ENCODE measurements at regions not wholly inside any gene's neighbourhood (a gene's known extent, or its start where the extent isn't known, plus 50 kb on each side); places are given as distances from the start of the nearest gene placed in this dataset.
"Not testable (repeated sequence)": the region's sequence is repeated elsewhere in the genome, so short reads cannot be mapped to it uniquely, and the experiment has no call there.

DNA sequence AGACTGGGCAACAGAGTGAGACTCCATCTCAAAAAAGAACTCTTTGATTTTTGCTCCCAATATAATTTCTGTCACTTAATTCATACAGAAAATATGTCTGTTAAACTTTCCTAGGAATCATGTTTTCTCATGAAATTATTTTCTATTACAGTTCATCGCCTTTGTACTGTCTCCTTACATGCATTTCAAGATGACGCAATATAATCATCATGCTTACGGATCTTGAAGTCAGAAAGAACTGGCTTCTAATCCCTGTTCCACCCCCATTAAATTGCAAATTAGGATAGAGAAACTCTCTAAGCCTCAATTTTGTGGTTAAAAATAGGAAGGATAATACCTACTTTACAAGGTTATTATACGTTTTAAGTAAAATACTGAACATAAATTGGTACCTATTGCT, 467.6 kb upstream of the SMIM21 start:
- no peak for DNase-seq

DNA sequence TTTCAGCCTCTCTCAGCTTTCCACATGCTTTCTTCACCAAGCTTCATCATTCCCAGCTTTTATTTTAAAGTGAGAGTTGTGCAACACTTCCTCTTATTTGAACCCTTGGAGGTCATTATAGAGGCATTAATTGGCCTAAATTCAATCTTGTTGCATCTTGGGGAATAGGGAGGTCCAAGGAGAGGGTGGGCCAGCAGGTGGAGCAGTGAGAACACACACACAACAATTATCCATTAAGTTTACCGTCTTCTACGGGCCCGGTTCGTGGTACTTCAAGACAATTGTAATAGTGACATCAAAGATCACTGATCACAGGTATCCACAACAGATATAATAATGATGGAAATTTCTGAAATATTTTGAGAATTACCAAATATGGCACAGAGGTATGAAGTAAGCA, 457.2 kb upstream of the SMIM21 start:
- no peak for DNase-seq

DNA sequence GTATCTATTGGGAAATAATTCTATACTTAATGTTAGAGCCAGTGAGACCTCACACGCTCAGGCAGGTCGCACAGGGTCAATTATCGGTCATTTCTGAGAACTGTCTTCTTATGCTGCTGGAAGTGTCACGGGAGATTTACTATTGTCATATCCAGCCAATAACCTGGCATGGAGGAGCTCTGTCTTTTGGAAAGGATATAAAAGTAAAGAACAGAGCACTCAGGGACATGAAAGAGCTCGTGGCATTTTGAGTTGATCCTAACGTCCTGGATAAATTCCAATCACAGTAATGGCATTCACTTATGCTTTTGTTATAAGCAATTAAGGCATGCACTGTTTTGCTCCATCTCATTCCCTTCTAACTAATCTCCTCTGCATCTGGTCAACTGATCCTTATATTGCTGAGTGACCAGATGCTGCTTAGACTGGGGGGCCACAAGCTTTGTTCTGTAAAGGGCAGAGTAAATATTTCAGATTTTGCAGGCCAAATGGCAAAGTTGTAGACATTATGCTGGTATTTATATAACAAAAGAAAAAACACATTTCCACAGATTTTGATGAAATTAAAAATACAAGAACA, 453.5 kb upstream of the SMIM21 start:
- no peak for DNase-seq

DNA sequence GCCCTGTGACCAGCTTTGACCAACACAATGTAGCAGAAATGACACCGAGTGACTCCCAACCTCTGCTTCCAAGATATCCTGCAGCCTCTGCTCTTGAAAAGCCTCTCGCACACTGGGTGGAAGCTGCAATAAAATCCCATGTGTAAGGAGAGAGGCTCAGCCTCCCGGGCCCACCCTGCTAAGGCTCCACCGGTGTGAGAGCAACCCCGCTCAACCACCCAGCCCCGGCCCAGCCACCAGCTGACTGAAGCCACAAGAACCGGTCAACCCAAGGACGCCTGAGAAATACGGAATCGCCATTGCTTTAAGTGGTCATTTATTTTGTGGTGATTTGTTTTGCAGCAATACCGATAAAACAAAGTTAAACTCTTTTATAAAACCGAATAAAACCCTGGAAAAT, 452.8 kb upstream of the SMIM21 start:
- DNase-seq, result no peak

DNA sequence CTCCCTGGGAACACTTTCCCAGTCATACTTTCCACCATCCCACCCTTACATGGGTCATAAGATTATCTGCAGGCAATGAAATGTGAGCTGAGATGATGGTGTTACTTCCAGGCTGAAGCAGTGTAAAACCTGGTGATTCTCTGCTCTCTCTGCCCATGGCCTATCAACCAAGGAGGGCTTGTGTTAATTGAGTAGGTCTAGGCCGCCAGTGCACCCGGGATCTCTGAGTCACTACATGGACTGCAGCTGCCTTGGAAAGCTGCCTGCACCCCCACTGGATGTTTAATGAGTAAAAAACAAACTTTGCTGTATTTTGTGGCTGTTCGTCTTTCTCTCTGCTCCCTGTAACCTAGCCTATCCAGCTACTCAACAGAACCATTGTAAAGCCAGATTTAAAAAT, 451.7 kb upstream of the SMIM21 start:
- no peak for DNase-seq

DNA sequence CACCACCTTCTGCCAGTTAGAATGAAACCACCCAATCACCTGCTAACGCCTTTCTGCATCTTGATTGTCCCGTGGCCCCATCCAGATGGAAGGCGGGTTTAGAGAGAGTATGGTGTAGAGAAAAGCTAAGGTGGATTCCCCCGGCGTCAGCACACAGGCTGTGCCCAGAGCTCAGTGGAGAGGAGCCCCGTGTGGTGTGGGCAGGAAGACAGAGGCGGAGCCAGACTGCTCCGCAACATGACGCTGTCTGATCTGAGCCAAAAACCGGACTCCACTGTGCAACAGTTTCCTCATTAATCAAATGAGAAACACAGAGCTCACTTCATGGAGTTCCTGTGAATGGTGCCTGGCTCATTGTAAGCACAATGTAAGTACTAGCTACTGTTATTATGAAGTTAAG, 448.1 kb upstream of the SMIM21 start:
- no peak for DNase-seq

DNA sequence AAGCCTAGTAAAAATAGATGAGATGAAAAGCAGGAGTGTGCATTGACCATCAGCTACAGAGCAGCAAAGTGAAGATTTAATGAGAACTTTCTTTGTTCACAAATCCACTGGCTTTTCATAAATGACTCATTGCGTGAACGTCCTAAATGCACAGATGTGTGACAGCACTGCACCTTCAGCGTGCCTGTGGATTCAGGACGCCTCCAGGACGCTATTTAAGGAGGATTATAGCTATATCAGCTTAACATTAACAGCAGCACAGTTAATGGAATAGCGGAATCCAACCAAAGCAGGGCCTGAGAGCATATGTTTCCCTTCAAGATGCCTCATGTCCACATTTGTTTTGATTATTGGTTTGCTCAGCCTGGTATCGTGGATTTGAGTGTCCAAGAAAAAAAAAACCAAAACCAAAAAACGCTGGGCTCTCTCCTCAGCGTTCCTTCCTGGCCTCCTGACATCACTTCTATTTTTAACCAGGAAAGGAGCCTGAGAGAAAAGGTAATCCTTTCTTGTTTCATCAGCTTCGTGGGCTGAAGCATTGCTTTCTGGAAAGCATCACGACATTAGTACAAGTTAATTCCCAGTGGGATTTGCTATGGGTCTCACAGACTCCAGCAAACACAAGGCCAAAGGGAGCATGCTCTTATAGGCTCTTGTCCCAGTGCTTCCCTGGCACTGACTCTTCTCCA, 447.0 kb upstream of the SMIM21 start:
- DNase-seq, result no peak

DNA sequence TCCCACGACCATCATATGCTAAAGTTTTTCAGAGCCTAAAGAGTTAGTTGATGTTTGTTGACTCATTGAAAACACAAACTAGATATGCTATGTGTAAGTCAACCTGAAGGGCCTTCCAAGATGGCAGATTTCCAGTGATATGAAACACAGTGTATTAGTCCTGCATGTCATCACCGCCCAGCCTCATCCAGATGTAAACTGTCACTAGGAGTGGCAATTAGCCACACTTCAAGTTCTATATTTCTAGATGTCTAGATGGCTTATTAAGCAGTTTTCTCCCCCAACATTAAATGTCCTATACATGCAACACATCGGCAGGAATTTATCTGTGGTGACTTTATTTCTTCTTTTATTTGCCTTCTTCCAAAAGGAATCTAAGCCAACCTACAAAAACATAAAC, 444.1 kb upstream of the SMIM21 start:
- DNase-seq, result no peak

DNA sequence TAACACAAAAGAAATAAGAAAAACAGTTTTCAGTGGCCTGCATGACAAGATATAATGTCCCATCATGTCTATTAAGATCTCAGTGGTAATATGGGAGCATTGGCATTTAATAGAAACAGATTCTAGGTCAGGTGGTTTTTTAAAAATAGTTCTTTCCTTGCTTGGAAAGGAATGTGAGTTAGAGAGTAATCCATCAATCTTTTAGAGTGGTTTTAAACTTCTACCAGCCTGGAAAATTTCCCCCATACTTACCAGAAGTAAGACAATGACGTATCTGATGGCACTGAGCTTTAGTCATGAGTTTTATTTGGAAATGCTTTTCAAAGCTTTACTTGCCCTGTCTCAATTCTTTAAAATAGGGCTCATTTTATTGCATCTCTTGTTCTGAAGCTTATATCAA, 441.7 kb upstream of the SMIM21 start:
- no peak for DNase-seq

DNA sequence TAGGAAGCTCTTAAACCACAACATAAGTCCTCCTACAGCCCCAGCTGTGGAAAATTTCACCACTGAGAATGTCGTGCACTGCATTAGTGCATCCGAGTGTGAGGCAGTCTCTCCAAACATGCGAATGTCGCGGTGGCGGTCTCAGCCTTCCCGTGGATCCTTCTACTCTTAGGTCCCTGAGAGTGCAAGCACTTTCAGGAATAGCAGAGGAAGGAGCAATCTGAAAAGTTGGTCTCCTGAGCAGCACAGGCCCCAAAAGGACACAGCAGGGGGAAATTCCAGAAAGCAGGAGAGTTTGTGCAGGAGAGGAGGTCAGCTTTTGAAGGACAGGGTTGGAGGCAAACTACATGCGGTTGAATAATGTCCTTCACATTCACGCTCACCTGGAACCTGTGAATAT, 440.5 kb upstream of the SMIM21 start:
- no peak for DNase-seq

DNA sequence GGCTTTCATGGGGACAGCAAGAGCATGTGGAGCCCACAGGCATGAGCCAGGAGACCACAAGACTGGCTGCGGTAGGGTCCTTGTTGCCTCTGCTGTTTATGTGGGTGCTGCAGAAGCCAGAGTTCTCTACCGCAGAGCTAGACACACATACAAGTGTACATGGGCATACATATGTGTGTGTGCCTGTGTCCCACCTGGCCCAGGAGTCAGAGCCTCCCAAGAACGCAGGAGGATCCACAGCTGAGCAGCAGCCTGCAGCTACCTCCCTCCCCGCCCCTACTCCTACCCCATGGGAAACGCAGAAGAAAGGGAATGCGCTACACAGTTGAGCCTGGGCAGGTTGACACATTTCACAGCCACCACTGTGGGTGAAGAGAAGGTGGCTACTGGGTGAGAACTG, 438.1 kb upstream of the SMIM21 start:
- no peak for DNase-seq

DNA sequence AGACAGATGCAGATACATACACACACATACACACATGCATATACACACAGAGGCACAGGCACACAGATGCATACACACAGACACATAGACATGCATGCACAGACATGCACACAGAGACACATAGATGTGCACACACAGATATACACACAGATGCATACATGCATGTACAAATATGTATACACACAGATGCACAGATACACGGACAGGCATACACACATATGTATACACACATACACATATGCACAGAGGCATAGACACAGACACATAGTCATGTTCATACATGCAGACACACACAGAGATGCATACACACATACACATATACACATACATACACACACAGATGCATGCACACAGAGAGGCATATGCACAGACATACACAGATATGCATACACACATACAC, 437.3 kb upstream of the SMIM21 start:
- DNase-seq, result no peak

DNA sequence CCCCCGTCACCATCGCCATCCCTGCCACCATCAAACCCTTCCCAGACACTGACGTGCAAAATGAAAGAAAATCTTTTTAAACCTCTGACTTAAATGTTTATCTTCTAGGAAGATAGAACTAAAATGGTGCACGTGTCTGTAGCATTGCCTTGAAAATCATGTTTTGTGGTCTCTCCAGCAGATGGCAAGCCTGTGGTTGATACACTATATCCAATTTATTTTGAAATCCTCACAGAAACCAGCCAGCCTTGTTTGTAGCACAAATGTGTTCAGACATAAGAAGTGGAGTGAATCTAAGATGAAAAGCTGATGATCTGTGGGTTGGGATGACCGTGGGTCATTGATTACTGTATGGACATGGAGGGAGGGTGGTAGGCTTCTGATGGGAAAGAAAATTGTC, 436.2 kb upstream of the SMIM21 start:
- no peak for DNase-seq

DNA sequence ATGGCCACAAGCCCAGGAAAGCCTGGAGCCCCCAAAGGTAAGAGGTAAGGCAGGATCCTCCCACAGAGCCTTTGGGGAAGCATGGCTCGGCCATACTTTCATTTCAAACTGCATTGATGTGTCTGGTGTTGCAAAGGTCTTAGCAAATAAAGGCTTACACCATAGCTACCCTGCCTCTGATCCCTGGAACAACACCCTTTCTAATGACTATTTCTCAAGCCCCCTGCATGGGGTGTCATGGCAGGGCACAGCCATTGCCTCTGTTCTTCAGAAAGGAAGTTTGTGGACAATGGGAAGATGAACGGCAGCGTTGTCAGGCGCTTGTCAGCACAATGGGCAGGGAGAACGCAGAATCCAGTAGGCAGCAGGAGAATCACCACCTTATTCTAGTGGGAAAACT, 435.0 kb upstream of the SMIM21 start:
- no peak for DNase-seq

DNA sequence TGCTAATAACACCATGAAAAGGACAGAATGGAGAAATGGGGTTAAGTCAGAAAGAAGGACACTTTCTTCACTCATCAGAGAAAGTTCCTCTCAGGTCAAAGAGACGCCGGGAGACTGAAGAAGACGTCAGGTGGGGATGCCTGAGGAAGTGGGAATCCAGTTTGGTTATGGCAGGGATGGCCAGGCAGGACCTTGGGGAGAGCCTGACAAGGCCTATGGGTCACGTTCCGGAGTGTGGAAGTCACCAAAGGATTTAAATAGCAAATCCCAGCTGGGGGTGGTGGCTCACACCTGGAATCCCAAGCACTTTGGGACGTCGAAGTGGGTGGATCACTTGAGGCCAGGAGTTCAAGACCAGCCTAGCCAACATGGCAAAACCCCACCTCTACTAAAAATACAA, 432.7 kb upstream of the SMIM21 start:
- no peak for DNase-seq

DNA sequence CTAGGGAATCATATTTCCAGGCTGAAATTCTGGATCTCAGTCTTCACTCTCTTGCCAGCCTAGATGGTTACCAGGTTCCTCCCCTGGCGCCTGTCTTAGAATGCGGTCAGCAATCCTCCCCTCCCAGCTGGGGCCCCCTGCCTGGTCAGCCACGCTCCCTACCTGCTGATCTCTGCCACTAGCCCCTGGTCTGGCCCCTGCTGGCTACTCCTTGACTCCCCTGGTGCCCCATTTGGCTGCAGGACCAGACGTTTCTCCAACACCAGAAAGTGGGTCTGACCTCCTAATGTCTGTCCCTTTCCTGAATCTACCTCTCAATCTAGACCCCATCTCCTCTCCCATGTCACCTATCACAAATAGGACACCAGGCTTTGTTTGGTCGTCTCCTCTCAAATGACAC, 432.0 kb upstream of the SMIM21 start:
- DNase-seq, result no peak

DNA sequence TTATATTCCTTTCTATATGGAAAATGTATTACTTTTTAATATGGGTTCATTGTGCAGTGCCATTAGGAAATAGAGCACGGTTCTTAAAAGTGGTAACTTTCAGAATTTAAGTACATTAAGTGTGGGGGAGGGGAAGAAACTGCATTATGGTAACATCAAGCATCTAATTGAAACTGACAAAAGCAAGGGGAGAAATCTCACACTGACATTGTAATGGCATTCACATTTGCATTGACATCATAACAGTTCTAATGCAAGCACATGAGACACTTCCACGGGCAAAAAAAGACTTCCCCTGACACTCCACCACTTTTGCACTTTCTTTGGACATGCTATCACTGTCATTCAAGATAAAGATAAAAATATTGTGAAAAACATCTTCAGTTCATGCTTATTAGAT, 431.3 kb upstream of the SMIM21 start:
- DNase-seq, result no peak

DNA sequence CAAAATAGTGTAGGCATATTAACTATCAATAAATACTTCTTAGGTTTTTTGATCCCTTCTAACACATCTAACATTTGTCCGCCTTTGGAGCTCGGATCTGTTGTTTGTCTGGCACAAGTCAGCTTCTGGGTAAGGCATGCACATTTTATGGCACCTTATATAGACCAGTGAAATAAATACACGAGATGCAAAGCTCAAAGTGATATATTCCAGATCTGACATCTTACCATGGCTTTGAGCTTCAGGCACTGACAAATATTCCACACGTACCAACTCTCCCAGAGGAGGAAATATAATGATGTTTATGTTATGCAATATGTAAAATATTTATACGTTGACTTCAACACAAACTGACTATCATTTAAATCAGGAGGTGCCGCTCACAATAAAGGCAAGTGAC, 430.1 kb upstream of the SMIM21 start:
- DNase-seq, result no peak

DNA sequence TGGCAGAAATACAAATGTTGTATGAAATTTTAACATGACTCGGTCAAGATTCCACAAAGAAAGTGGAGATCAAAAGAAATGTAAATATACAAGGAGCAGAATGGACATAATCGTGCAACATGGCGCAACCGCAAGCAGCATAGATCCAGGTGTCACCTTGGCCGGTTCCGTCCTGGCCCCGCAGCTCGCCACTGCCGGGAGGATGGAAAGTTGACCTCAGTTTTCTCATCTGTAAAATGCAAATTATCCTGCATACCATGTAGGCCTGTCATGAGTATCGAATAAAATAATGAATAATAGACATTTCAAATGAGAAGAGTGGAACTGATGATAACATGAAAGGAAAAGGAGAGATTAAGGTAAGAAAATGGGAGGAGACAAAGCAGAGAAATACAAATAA, 427.3 kb upstream of the SMIM21 start:
- DNase-seq, result no peak

DNA sequence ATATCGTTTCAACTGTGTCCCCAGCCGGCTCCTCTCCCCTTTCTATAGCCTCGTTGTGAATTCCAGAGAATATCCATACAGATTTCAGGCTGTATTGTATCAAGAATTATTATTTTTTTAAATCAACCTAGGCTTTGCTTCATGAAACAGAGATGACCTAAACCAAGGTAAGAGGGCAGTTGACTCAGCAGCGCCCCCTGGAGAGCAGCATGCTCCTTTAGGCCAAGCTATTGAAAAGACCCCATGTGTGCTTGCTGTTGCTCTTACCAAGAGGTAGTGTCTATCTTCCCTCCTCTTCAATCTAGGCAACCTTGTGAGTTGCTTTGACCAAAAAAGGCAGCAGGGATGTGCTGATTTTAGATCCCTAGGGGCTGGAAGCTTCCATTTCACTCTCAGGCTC, 426.7 kb upstream of the SMIM21 start:
- DNase-seq, result no peak

DNA sequence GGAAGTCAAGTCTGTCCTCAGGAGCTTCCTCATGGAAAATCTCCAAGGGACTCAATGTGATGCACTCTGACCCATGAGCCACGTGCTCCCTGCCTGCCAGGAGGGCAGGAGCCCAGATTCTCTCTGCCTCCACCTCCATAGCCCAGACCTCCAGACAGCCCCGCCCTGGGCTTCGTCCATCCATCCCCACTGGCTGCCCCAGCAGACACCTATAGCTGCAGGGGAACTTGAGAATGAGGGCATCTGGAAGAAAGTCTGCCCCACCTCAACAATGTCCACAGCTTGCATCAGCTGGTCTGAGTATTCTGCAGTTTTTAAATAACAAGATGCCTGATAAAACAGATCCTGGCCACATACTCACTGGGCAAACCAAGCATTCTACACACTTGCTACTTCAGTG, 418.8 kb upstream of the SMIM21 start:
- no peak for DNase-seq

DNA sequence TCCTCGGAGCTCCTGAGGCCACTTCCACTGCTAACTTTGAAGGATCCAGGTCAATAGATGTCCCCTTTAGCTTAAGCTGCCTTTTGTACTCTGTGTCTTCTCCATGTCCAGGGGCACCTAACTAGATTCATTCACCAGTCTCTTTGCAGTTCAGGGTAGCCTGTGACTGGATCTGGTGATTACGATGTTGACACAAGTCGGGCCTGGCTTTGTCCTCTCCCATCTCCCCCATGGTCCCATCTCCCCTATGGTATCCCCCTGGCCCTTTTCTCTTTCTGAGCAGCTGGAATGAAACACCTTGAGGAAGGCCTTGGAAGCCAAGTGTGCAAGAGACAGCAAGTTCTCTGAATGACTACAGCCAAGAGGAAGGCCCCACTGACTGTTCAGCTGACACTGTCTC, 417.9 kb upstream of the SMIM21 start:
- DNase-seq, result no peak

DNA sequence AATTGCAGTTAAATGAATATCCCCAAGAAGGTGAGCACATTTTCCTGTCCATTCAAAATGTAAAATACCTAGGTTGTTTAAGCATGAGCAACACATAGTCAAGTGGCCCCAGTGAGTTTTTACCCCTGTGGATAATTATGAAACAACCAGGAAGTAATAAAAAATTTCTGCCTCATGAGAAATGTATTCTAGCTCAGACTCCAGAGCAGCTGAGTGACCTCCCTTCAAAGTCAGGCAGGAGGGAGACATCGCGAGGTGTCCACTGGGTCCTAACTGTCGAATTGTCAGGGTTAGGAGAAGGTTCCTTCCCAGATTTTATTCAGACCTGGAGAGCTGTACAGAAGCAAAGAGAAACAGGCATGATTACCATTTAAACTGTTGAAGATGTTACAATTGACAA, 416.6 kb upstream of the SMIM21 start:
- DNase-seq, result no peak

DNA sequence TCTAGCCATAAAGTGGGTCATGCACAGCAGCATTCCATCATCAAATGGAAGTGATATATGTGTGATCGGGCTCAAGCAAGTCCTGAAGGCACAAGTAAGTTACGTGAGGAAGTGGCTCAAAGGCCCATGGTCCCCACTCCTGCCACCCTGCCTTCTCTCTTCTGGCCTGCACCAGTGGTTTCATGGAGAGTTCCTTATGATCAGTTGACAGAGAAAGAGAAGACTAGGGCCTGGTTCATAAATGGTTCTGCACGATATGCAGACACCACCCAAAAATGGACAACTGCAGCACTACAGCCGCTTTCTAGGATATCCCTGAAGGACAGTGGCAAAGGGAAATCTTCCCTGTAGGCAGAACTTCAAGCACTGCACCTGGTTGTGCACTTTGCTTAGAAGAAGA, 412.6 kb upstream of the SMIM21 start:
- no peak for DNase-seq

DNA sequence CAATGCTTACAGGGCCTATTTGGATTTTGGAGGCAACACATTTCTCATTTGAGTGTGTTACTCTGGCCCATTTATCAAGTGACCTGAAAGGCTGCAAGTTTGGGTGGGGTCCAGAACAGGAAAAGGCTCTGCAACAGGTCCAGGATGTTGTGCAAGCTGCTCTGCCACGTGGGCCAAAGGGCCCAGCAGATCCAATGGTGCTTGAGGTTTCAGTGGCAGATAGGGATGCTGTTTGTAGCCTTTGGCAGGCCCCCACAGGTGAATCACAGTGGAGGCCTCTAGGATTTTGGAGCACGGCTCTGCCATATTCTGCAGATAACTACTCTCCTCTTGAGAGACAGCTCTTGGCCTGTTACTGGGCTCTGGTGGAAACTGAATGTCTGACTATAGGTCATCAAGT, 412.2 kb upstream of the SMIM21 start:
- DNase-seq, result not testable (repeated sequence)

DNA sequence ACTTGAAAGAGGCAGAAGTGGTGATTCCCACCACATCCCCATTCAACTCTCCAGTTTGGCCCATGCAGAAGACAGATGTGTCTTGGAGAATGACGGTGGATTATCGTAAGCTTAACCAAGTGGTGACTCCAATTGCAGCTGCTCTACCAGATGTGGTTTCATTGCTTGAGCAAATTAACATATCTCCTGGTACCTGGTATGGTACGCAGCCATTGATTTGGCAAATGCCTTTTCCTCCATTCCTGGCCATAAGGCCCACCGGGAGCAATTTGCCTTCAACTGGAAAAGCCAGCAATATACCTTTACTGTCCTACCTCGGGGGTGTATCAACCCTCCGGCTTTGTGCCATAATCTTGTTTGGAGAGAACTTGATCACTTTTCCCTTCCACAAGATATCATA, 411.5 kb upstream of the SMIM21 start:
- no peak for DNase-seq
